Right lobe of liver (tissue), 6 donors: ENCODE measurements at regions not wholly inside any gene's neighbourhood (a gene's known extent, or its start where the extent isn't known, plus 50 kb on each side); places are given as distances from the start of the nearest gene placed in this dataset.

ENCODE experiments used
- ATAC-seq, 4 donors: fragments of 200-7000 bp; cut with Tn5 transposase; one replicate each; pipeline ENCODE4 v1.9.1; 2020; ENCODE audit warnings: mild to moderate bottlenecking in 4 of 4, moderate library complexity in 4 of 4
- DNase-seq, 3 donors: peaks; one replicate each; pipeline ENCODE4 v3.0.0-alpha.2; 2020
- H3K27ac ChIP-seq, 3 donors: fragments of 200-600 bp; one replicate each; pipeline ENCODE4 v1.8.0; 2022
- H3K27me3 ChIP-seq, 2 donors: fragments of 200-600 bp; one replicate each; pipeline ENCODE4 v1.8.0; 2022
- H3K36me3 ChIP-seq, 4 donors: fragments of 200-600 bp; sonication (generic) in 1 of 4; one replicate each; pipeline versions ENCODE4 v1.5.1 to v1.8.0; 2017 to 2022; ENCODE audit warnings: control low read depth in 1 of 4
- H3K4me1 ChIP-seq, 4 donors: fragments of 200-600 bp; sonication (generic) in 1 of 4; one replicate each; pipeline versions ENCODE4 v1.5.1 to v1.8.0; 2017 to 2022; ENCODE audit warnings: control low read depth in 1 of 4
- H3K4me3 ChIP-seq, 3 donors: fragments of 200-600 bp; one replicate each; pipeline ENCODE4 v1.8.0; 2022
- H3K9me3 ChIP-seq, 4 donors: fragments of 200-600 bp; sonication (generic) in 1 of 4; one replicate each; pipeline versions ENCODE4 v1.5.1 to v1.8.0; 2017 to 2022; ENCODE audit warnings: control low read depth in 1 of 4
- CTCF ChIP-seq, 4 donors: fragments of 200-600 bp in 3 of 4; fragments of 450-650 bp in 1 of 4; IDR thresholded peaks; one replicate each; pipeline versions ENCODE4 v1.5.1 to v1.8.0; 2016 to 2022; ENCODE audit warnings: antibody characterized with exemption in 4 of 4, mild to moderate bottlenecking in 2 of 4
- POLR2A ChIP-seq: fragments of 450-650 bp; IDR thresholded peaks from one replicate; pipeline ENCODE4 v1.6.1; 2017; ENCODE audit warnings: antibody characterized with exemption, mild to moderate bottlenecking
- WGBS: methylation state at CpG from one replicate; pipeline ENCODE4 v1.1.6; 2018; ENCODE audit warnings: low coverage, low lambda C conversion rate; ENCODE audit not compliant: insufficient coverage; ENCODE audit errors: missing lambda C conversion rate; 5-methylcytosine and 5-hydroxymethylcytosine counted together
- intact Hi-C, 2 donors: fragments of 100-400 bp; cut with DNase I; formaldehyde crosslinking; loops; one replicate each; pipeline versions ENCODE4 v1.11.2 to v1.14.1; 2022
- donor health status: DM: no; HTN: yes; CAD: no.
- donor health status: DM: no; HTN: no; CAD: no.
- donor health status: DM: no; HTN: no; CAD: no.
- donor health status: DM: no; HTN: yes; CAD: no.
- donor health status: DM: no; HTN: yes; CAD: no.

- Histone ChIP-seq H3K36me3 (no peaks in the 10 kb centered on the region), H3K4me3 (no peak overlapping the region), H3K9me3 (no peaks in the 10 kb centered on the region), H3K4me1 (peaks cover 0 to 9% (median 0%) of the 10 kb centered on the region in 4 donors), H3K27ac (no peak overlapping the region), H3K27me3 (no peaks in the 10 kb centered on the region)
- 77% methylated on average over 3 of the region's 3 CpGs for WGBS
- no peak for ATAC-seq
- intact Hi-C loops: no loop called here
- DNase-seq: no peak
- TF ChIP-seq CTCF (IDR thresholded peaks at IDR 0.05): no peak
These were observed 191.5 kb upstream of the FANCL start for GRCh38 chr2:58432491-58433170.

- intact Hi-C loops: no loop called here
These were observed 188.1 kb upstream of the FANCL start for GRCh38 chr2:58429014-58429875.

GRCh38 chr2:58428096-58429013 lies 187.2 kb upstream of the FANCL start:
- ATAC-seq (peak; percentile 38 to 52 (median 44)), DNase-seq (peak in 1 of 3 donors; percentile 19)
- 1% methylated on average over 26 of the region's 76 CpGs for WGBS
- intact Hi-C loops: no loop called here
- Histone ChIP-seq H3K36me3 (no peaks in the 10 kb centered on the region), H3K27ac (no peak overlapping the region), H3K27me3 (peaks cover 0 to 4% of the 10 kb centered on the region in 2 donors), H3K9me3 (no peaks in the 10 kb centered on the region), H3K4me3 (peak overlapping the region; percentile 5 to 26 (median 14)), H3K4me1 (peaks cover 0 to 11% (median 0%) of the 10 kb centered on the region in 4 donors)
- no peak for TF ChIP-seq CTCF (IDR thresholded peaks at IDR 0.05)

More at GRCh38 chr2:58429014-58429875, 188.1 kb upstream of the FANCL start:
- DNase-seq (no peak), ATAC-seq (no peak)
- TF ChIP-seq POLR2A (no peak), CTCF (IDR thresholded peaks at IDR 0.05) (no peak)
- no peak overlapping the region for H3K4me3 ChIP-seq
- H3K36me3 ChIP-seq: no peaks in the 10 kb centered on the region
- peaks cover 0 to 4% of the 10 kb centered on the region in 2 donors for H3K27me3 ChIP-seq
- 30% methylated on average over 12 of the region's 13 CpGs for WGBS
- no peaks in the 10 kb centered on the region for H3K9me3 ChIP-seq
- peaks cover 0 to 11% (median 0%) of the 10 kb centered on the region in 4 donors for H3K4me1 ChIP-seq
- H3K27ac ChIP-seq: no peak overlapping the region

GRCh38 chr2:58427572-58428095 lies 186.5 kb upstream of the FANCL start:
- intact Hi-C loops: no loop called here
- TF ChIP-seq POLR2A (no peak), CTCF (IDR thresholded peaks at IDR 0.05) (no peak)
- Histone ChIP-seq H3K4me1 (peaks cover 0 to 11% (median 0%) of the 10 kb centered on the region in 4 donors), H3K9me3 (no peaks in the 10 kb centered on the region), H3K27me3 (peaks cover 0 to 4% of the 10 kb centered on the region in 2 donors), H3K4me3 (peak overlapping the region; percentile 5 to 26 (median 14)), H3K36me3 (no peaks in the 10 kb centered on the region), H3K27ac (no peak overlapping the region)
- 2% methylated on average over 28 of the region's 28 CpGs for WGBS
- ATAC-seq (peak in 1 of 4 donors; percentile 55), DNase-seq (peak in 1 of 3 donors; percentile 18)
